ENCODE measurements at regions not wholly inside any gene's neighbourhood (a gene's known extent, or its start where the extent isn't known, plus 50 kb on each side); places are given as distances from the start of the nearest gene placed in this dataset.

DNA sequence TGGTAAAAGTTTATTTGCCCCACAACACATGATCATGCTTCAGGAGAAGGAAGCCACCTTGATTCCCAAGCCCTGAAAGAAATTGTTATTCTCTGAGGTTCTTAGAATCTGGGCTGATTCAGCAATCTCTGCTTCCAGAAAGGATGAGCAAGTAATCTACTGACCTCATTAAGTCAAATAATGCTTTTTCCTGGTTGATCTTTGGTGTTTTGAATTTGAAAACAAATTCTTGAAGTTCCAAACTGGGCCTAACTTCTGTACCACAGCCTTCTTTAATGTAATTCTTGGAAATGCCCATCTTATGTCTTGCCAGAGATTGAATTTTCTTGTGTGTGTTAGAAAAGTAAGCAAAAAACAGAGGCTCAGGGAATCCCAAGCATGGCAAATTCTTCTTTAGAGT, 319.2 kb upstream of the DDHD1 start:
- DNase-seq (ENCODE audit: low spot score), result no peak
- TF ChIP-seq, protein P1, sequence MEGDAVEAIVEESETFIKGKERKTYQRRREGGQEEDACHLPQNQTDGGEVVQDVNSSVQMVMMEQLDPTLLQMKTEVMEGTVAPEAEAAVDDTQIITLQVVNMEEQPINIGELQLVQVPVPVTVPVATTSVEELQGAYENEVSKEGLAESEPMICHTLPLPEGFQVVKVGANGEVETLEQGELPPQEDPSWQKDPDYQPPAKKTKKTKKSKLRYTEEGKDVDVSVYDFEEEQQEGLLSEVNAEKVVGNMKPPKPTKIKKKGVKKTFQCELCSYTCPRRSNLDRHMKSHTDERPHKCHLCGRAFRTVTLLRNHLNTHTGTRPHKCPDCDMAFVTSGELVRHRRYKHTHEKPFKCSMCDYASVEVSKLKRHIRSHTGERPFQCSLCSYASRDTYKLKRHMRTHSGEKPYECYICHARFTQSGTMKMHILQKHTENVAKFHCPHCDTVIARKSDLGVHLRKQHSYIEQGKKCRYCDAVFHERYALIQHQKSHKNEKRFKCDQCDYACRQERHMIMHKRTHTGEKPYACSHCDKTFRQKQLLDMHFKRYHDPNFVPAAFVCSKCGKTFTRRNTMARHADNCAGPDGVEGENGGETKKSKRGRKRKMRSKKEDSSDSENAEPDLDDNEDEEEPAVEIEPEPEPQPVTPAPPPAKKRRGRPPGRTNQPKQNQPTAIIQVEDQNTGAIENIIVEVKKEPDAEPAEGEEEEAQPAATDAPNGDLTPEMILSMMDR (IDR thresholded peaks at IDR 0.05; ENCODE audit: extremely low read depth, missing control alignments), result no peak

DNA sequence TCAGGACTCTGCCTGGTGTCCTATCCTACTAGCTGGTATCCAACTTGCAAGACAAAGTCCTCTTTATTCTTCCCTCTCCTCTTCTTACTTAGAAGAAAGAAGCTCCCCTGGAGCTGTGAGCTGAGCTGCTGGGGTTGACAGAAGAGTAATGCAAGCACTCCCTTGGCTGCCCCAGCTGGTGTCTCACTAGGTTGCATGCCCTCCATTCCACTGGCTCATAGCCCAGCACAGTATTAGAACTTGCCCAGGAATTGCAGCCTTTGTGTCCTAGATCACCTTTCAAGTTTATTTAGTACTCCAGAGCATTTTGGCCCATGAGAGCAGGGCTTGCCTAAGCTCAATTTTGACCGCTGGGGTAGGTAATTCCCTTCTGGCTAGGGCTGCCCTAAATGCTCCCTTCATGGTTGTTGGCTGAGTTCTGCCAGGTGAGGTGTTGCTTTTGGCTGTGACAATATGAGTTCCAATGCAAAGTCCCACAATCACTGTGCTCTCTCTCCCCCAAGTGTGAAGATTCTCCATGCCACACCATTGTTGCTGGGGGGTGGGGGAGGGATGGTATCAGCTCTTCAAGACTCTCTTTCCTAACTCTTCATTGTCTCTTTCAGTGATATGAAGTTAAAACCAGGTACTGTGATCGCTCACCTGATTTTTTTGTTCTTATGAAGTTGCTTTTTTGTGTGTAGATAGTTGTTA, 317.4 kb upstream of the DDHD1 start:
- no peak for DNase-seq (ENCODE audit: low spot score)
- TF ChIP-seq, protein P1 (IDR thresholded peaks at IDR 0.05; ENCODE audit: extremely low read depth, missing control alignments), result no peak

- TF ChIP-seq, protein P1 (IDR thresholded peaks at IDR 0.05; ENCODE audit: extremely low read depth, missing control alignments), result no peak
- no peak for DNase-seq (ENCODE audit: low spot score)
Observed at GRCh38 chr14:53468876-53469275, 315.8 kb upstream of the DDHD1 start.

GRCh38 chr14:53464376-53464775, 311.3 kb upstream of the DDHD1 start:
- no peak for DNase-seq (ENCODE audit: low spot score)
- TF ChIP-seq, protein P1 (IDR thresholded peaks at IDR 0.05; ENCODE audit: extremely low read depth, missing control alignments), result no peak

DNA sequence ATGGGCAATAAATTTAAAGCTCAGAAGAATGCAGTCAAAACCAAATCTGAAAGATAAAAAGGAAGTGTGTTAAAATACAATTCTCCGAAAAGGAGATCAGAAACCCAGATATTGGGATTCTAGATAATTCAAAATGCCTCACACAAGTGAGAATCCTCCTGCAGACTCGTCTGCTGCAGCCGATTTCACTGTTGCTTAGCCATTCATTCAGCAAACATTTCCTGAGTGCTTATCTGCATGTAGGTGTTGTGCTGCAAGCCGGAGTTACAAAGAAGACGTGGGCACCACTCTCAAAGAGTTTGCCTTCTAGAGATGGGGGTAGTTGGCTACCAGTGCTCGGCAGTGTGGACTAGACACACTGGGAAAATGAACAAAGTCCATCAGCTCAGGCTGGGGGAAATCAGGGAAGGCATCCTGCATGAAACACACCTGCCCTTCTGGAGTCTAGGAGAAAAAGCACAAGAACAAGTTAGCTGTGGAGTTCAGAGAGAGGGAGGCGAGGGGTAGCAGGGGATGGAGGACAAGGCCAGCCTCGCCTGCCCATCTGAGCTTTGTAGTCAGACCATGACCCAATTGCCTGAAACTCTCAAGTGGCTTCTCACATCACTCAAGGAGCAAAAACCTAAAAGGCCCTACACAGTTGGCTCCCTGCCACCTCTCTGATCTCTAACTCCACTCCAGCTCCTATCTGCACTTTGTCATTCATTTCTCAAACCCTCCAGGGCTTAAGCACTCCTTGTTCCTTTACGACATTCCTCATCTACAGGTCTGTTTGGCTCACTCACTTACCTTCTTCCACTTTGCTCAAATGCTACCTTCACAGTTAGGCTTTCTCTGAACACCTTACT, 310.0 kb upstream of the DDHD1 start:
- TF ChIP-seq, protein P1 (IDR thresholded peaks at IDR 0.05; ENCODE audit: extremely low read depth, missing control alignments), result no peak
- no peak for DNase-seq (ENCODE audit: low spot score)

GRCh38 chr14:53461858-53462257, 308.7 kb upstream of the DDHD1 start:
- TF ChIP-seq, protein P1 (IDR thresholded peaks at IDR 0.05; ENCODE audit: extremely low read depth, missing control alignments), result no peak
- no peak for DNase-seq (ENCODE audit: low spot score)

- no peak for DNase-seq (ENCODE audit: low spot score)
- TF ChIP-seq, protein P1 (IDR thresholded peaks at IDR 0.05; ENCODE audit: extremely low read depth, missing control alignments), result no peak
Observed at GRCh38 chr14:53460544-53460943, 307.4 kb upstream of the DDHD1 start.

All from GM20000 (cell line).